HepG2 (cell line): ENCODE measurements at regions not wholly inside any gene's neighbourhood (a gene's known extent, or its start where the extent isn't known, plus 50 kb on each side); places are given as distances from the start of the nearest gene placed in this dataset.

Experiments used
- ATF1 ChIP-seq: IDR thresholded peaks from 2 replicates; pipeline ENCODE4 v1.6.1; 2016; ENCODE audit warnings: mild to moderate bottlenecking, control low read depth
- BATF2 ChIP-seq: sonication (generic); formaldehyde crosslinking; IDR thresholded peaks from 2 replicates; pipeline ENCODE4 v1.8.0; 2022; ENCODE audit warnings: mild to moderate bottlenecking, missing genetic modification reagents, moderate library complexity
- BRD4 ChIP-seq: sonication (generic); formaldehyde crosslinking; IDR thresholded peaks from 2 replicates; pipeline ENCODE4 v1.4.0; 2020; ENCODE audit warnings: missing genetic modification reagents
- CHD4 ChIP-seq: fragments of 200-600 bp; sonication (generic); IDR thresholded peaks from 2 replicates; pipeline ENCODE4 v1.7.0; 2017; ENCODE audit warnings: mild to moderate bottlenecking, low read length, borderline replicate concordance
- DNMT1 ChIP-seq: sonication (generic); formaldehyde crosslinking; IDR thresholded peaks from 2 replicates; pipeline ENCODE4 v1.5.1; 2020; ENCODE audit warnings: mild to moderate bottlenecking, missing genetic modification reagents
- DNMT3B ChIP-seq: conservative IDR thresholded peaks from 2 replicates; pipeline ENCODE4 v1.6.1; 2016; ENCODE audit warnings: missing biosample characterization, control low read depth
- HNRNPH1 ChIP-seq: fragments of 200-400 bp; formaldehyde crosslinking; optimal IDR thresholded peaks from 2 replicates; pipeline ENCODE3; 2017; ENCODE audit warnings: mild to moderate bottlenecking, low read depth, low read length
- KLF13 ChIP-seq: sonication (generic); formaldehyde crosslinking; IDR thresholded peaks from 2 replicates; pipeline ENCODE4 v1.4.0; 2020; ENCODE audit warnings: mild to moderate bottlenecking, missing genetic modification reagents
- SKI ChIP-seq: fragments of 450-650 bp; IDR thresholded peaks from one replicate; pipeline ENCODE4 v1.6.1; 2018; ENCODE audit warnings: mild to moderate bottlenecking; ENCODE audit not compliant: partially characterized antibody
- U2AF1 ChIP-seq: fragments of 200-400 bp; formaldehyde crosslinking; optimal IDR thresholded peaks from 2 replicates; pipeline ENCODE3; 2017; ENCODE audit warnings: mild to moderate bottlenecking, low read depth, low read length
- XBP1 ChIP-seq: sonication (generic); formaldehyde crosslinking; IDR thresholded peaks from 2 replicates; pipeline ENCODE4 v1.5.0; 2020; ENCODE audit warnings: missing genetic modification reagents
- ZBTB7B ChIP-seq: sonication (generic); formaldehyde crosslinking; IDR thresholded peaks from 2 replicates; pipeline ENCODE4 v1.4.0; 2020; ENCODE audit warnings: missing genetic modification reagents
- ZEB1 ChIP-seq: IDR thresholded peaks from 2 replicates; pipeline ENCODE4 v1.6.1; 2012; ENCODE audit warnings: mild to moderate bottlenecking, low read depth, inconsistent platforms; ENCODE audit not compliant: insufficient replicate concordance
- ZNF17 ChIP-seq: sonication (generic); formaldehyde crosslinking; IDR thresholded peaks from 2 replicates; pipeline ENCODE4 v1.5.0; 2020; ENCODE audit warnings: mild to moderate bottlenecking, missing genetic modification reagents
- ZNF20 ChIP-seq: sonication (generic); formaldehyde crosslinking; IDR thresholded peaks from 2 replicates; pipeline ENCODE4 v1.4.0; 2020; ENCODE audit warnings: mild to moderate bottlenecking, moderate library complexity, missing genetic modification reagents
- ZNF317 ChIP-seq: sonication (generic); formaldehyde crosslinking; IDR thresholded peaks from 2 replicates; pipeline ENCODE4 v1.5.0; 2020; ENCODE audit warnings: mild to moderate bottlenecking, missing genetic modification reagents
- ZNF44 ChIP-seq: sonication (generic); formaldehyde crosslinking; IDR thresholded peaks from 2 replicates; pipeline ENCODE4 v1.5.1; 2020; ENCODE audit warnings: mild to moderate bottlenecking, missing genetic modification reagents
- ZNF460 ChIP-seq: sonication (generic); formaldehyde crosslinking; IDR thresholded peaks from 2 replicates; pipeline ENCODE4 v1.5.1; 2020; ENCODE audit warnings: missing genetic modification reagents, mild to moderate bottlenecking, borderline replicate concordance
- ZNF543 ChIP-seq: sonication (generic); formaldehyde crosslinking; IDR thresholded peaks from 2 replicates; pipeline ENCODE4 v1.4.0; 2020; ENCODE audit warnings: mild to moderate bottlenecking, missing genetic modification reagents
- ZNF580 ChIP-seq: IDR thresholded peaks from 2 replicates; pipeline ENCODE4 v1.6.1; 2016; ENCODE audit warnings: low read depth, borderline replicate concordance
- ZNF704 ChIP-seq: sonication (generic); formaldehyde crosslinking; IDR thresholded peaks from 2 replicates; pipeline ENCODE4 v1.8.1; 2023; ENCODE audit warnings: mild to moderate bottlenecking, inconsistent platforms, moderate library complexity, missing genetic modification reagents, borderline replicate concordance
- ZSCAN12 ChIP-seq: sonication (generic); formaldehyde crosslinking; IDR thresholded peaks from 2 replicates; pipeline ENCODE4 v1.9.0; 2021; ENCODE audit warnings: mild to moderate bottlenecking, missing genetic modification reagents
- TF ChIP-seq, protein P1 (sequence below): sonication (generic); formaldehyde crosslinking; IDR thresholded peaks from 2 replicates; pipeline ENCODE4 v1.4.0; 2020; ENCODE audit warnings: low read depth, mild to moderate bottlenecking, missing genetic modification reagents
- TF ChIP-seq, protein P2 (sequence below): fragments of 450-650 bp; IDR thresholded peaks from 2 replicates; pipeline ENCODE4 v1.6.1; 2017; ENCODE audit warnings: mild to moderate bottlenecking
- TF ChIP-seq, protein P3 (sequence below): sonication (generic); formaldehyde crosslinking; conservative IDR thresholded peaks from 2 replicates; pipeline ENCODE4 v1.5.0; 2020; ENCODE audit warnings: missing genetic modification reagents

- TF ChIP-seq CHD4, result no peak
- no peak for TF ChIP-seq ZNF460 (CRISPR knock-in tag)
- TF ChIP-seq ZNF543 (CRISPR knock-in tag), result no peak
- no peak for TF ChIP-seq ZEB1
- TF ChIP-seq, protein P1, sequence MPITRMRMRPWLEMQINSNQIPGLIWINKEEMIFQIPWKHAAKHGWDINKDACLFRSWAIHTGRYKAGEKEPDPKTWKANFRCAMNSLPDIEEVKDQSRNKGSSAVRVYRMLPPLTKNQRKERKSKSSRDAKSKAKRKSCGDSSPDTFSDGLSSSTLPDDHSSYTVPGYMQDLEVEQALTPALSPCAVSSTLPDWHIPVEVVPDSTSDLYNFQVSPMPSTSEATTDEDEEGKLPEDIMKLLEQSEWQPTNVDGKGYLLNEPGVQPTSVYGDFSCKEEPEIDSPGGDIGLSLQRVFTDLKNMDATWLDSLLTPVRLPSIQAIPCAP, result no peak
- TF ChIP-seq ZBTB7B (CRISPR knock-in tag), result no peak
- no peak for TF ChIP-seq HNRNPH1
- TF ChIP-seq KLF13 (CRISPR knock-in tag), result no peak
- no peak for TF ChIP-seq ATF1 (CRISPR knock-in tag)
- no peak for TF ChIP-seq ZSCAN12 (CRISPR knock-in tag)
- TF ChIP-seq ZNF44 (CRISPR knock-in tag), result no peak
- TF ChIP-seq, protein P2, sequence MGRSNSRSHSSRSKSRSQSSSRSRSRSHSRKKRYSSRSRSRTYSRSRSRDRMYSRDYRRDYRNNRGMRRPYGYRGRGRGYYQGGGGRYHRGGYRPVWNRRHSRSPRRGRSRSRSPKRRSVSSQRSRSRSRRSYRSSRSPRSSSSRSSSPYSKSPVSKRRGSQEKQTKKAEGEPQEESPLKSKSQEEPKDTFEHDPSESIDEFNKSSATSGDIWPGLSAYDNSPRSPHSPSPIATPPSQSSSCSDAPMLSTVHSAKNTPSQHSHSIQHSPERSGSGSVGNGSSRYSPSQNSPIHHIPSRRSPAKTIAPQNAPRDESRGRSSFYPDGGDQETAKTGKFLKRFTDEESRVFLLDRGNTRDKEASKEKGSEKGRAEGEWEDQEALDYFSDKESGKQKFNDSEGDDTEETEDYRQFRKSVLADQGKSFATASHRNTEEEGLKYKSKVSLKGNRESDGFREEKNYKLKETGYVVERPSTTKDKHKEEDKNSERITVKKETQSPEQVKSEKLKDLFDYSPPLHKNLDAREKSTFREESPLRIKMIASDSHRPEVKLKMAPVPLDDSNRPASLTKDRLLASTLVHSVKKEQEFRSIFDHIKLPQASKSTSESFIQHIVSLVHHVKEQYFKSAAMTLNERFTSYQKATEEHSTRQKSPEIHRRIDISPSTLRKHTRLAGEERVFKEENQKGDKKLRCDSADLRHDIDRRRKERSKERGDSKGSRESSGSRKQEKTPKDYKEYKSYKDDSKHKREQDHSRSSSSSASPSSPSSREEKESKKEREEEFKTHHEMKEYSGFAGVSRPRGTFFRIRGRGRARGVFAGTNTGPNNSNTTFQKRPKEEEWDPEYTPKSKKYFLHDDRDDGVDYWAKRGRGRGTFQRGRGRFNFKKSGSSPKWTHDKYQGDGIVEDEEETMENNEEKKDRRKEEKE, result no peak
- TF ChIP-seq BRD4 (CRISPR knock-in tag), result no peak
- TF ChIP-seq U2AF1, result no peak
- TF ChIP-seq, protein P3, sequence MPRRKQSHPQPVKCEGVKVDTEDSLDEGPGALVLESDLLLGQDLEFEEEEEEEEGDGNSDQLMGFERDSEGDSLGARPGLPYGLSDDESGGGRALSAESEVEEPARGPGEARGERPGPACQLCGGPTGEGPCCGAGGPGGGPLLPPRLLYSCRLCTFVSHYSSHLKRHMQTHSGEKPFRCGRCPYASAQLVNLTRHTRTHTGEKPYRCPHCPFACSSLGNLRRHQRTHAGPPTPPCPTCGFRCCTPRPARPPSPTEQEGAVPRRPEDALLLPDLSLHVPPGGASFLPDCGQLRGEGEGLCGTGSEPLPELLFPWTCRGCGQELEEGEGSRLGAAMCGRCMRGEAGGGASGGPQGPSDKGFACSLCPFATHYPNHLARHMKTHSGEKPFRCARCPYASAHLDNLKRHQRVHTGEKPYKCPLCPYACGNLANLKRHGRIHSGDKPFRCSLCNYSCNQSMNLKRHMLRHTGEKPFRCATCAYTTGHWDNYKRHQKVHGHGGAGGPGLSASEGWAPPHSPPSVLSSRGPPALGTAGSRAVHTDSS (CRISPR knock-in tag), result no peak
- no peak for TF ChIP-seq ZNF704 (CRISPR knock-in tag)
- TF ChIP-seq ZNF17 (CRISPR knock-in tag), result no peak
- no peak for TF ChIP-seq ZNF317 (CRISPR knock-in tag)
- no peak for TF ChIP-seq ZNF580 (CRISPR knock-in tag)
- TF ChIP-seq ZNF20 (CRISPR knock-in tag), result no peak
- TF ChIP-seq XBP1 (CRISPR knock-in tag), result no peak
- TF ChIP-seq DNMT3B (CRISPR knock-in tag), result no peak
- TF ChIP-seq DNMT1, result no peak
- no peak for TF ChIP-seq SKI
- no peak for TF ChIP-seq BATF2
These were observed 154.7 kb downstream of the BARX2 start (continued) for GRCh38 chr11:129530154-129530895.
